NT2/D1 (cell line): ENCODE measurements at regions not wholly inside any gene's neighbourhood (a gene's known extent, or its start where the extent isn't known, plus 50 kb on each side); places are given as distances from the start of the nearest gene placed in this dataset.

ENCODE experiments used
- DNase-seq: peaks from one replicate; pipeline ENCODE4 v3.0.0-alpha.2; 2011; ENCODE audit warnings: low read depth, low spot score
- H3K27me3 ChIP-seq: 2 replicates; pipeline ENCODE4 v1.6.0; 2011; ENCODE audit warnings: mild to moderate bottlenecking; ENCODE audit not compliant: insufficient read length, insufficient read depth
- H3K36me3 ChIP-seq: 2 replicates; pipeline ENCODE4 v1.6.1; 2011; ENCODE audit warnings: mild to moderate bottlenecking, low read length, mixed read lengths; ENCODE audit not compliant: insufficient read depth, insufficient read length
- H3K4me1 ChIP-seq: 2 replicates; pipeline ENCODE4 v1.5.1; 2011; ENCODE audit not compliant: insufficient read depth, insufficient read length
- H3K4me3 ChIP-seq: 2 replicates; pipeline ENCODE4 v1.5.1; 2011; ENCODE audit warnings: low read depth; ENCODE audit not compliant: insufficient read length
- H3K9ac ChIP-seq: 2 replicates; pipeline ENCODE4 v1.6.0; 2011; ENCODE audit warnings: low read depth; ENCODE audit not compliant: insufficient read length
- H3K9me3 ChIP-seq: 2 replicates; pipeline ENCODE4 v1.5.1; 2011; ENCODE audit warnings: mild to moderate bottlenecking, low read length; ENCODE audit not compliant: insufficient read depth
- SUZ12 ChIP-seq: IDR thresholded peaks from 2 replicates; pipeline ENCODE4 v1.6.1; 2011; ENCODE audit not compliant: insufficient read length, insufficient read depth; ENCODE audit errors: extremely low read depth
- YY1 ChIP-seq: IDR thresholded peaks from 2 replicates; pipeline ENCODE4 v1.6.1; 2011; ENCODE audit not compliant: insufficient read length, insufficient read depth
- ZNF274 ChIP-seq: IDR thresholded peaks from 2 replicates; pipeline ENCODE4 v1.6.1; 2011; ENCODE audit warnings: mild to moderate bottlenecking, low read depth, low read length

DNA sequence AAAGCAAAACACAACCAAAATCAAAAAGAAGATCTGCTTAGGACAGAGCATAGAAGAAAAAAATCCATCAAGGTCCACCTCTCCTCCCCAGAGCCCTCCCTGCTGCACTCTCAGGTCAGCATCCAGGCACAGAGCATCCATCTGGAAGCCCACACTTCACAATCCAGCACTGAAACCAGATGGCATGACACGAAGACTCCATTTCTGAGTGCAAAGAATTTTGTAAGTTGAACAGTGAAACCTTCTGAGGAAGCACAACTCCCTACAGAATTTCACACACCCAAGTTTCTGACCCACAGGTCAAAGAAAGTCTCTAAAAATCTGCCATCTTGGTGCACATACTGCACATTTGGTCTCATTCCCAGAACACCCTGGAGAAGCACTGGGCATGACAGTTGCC lies 128.8 kb upstream of the STXBP5 start:
- no peak for TF ChIP-seq SUZ12
- Histone ChIP-seq H3K9ac (no peak overlapping the region), H3K36me3 (no peaks in the 10 kb centered on the region), H3K9me3 (no peaks in the 10 kb centered on the region), H3K4me1 (no peaks in the 10 kb centered on the region), H3K27me3 (no peaks in the 10 kb centered on the region), H3K4me3 (no peak overlapping the region)
- DNase-seq = no peak

DNA sequence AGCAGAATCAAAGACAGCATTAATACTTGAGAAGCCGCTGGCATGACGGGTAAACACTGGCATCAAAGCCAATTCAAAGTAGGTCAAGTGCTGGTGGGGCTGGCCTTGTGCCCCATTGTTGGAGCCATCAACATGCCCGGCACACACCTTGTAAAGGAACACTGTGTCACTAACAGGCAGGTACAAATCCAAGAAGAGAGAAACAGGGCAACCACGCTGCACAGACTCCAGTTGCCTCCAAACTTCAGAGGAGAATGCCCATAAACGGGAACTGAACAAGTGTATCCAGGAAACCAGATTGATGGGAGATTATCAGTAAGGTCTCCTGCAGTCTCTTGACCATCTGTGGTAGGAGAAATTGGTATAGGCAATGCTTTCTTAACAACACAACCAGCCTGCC lies 127.0 kb upstream of the STXBP5 start:
- TF ChIP-seq SUZ12 = no peak
- no peak for TF ChIP-seq YY1
- no peak for TF ChIP-seq ZNF274
- Histone ChIP-seq H3K4me1 (no peaks in the 10 kb centered on the region), H3K4me3 (no peak overlapping the region), H3K9me3 (no peaks in the 10 kb centered on the region), H3K27me3 (no peaks in the 10 kb centered on the region), H3K36me3 (no peaks in the 10 kb centered on the region), H3K9ac (no peak overlapping the region)
- no peak for DNase-seq

DNA sequence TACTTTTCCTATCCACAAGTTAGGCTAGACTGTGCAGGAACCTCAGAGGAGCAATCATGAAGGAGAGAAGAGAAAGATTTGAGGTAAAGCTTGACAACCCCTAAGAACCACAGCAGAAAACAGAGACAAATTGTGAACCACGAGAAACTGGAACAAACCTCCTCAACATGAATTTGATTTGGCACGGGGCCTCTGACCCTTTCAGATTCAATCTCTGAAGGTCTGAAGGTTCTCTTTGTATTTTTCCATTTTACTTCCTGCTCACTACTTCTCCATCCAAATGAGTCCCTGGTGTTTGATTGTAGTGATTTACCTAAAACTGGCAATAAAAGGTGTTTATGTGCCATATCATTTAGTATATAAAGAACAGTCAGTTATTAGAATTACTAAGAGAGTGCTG lies 126.1 kb upstream of the STXBP5 start:
- no peak overlapping the region for H3K4me3 ChIP-seq
- no peak overlapping the region for H3K9ac ChIP-seq
- DNase-seq = no peak
- no peaks in the 10 kb centered on the region for H3K4me1 ChIP-seq
- no peaks in the 10 kb centered on the region for H3K9me3 ChIP-seq
- H3K27me3 ChIP-seq = no peaks in the 10 kb centered on the region
- H3K36me3 ChIP-seq = no peaks in the 10 kb centered on the region
- no peak for TF ChIP-seq ZNF274
- no peak for TF ChIP-seq SUZ12
- no peak for TF ChIP-seq YY1

DNA sequence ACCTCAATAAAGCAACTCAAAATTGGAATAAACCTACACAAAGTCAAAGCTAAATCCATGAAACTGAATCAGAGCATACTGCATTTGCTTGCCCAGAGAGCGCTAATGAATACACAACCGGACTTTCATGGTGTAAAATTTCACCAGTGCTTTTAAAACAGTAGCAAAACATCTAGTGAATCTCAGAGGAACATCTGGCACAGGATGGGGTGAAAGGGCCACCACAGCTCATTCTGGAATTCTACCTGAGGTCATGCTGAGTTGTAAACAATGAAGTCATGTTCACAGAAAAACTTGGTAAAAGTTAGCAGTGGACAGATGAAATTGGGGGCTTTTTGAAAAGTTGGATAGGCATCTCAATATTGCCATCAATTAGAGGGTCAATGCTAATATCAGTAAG lies 125.6 kb upstream of the STXBP5 start:
- H3K27me3 ChIP-seq = no peaks in the 10 kb centered on the region
- no peaks in the 10 kb centered on the region for H3K36me3 ChIP-seq
- no peaks in the 10 kb centered on the region for H3K4me1 ChIP-seq
- H3K4me3 ChIP-seq = no peak overlapping the region
- no peaks in the 10 kb centered on the region for H3K9me3 ChIP-seq
- DNase-seq = no peak
- H3K9ac ChIP-seq = no peak overlapping the region
- TF ChIP-seq ZNF274 = no peak
- no peak for TF ChIP-seq SUZ12
- no peak for TF ChIP-seq YY1

DNA sequence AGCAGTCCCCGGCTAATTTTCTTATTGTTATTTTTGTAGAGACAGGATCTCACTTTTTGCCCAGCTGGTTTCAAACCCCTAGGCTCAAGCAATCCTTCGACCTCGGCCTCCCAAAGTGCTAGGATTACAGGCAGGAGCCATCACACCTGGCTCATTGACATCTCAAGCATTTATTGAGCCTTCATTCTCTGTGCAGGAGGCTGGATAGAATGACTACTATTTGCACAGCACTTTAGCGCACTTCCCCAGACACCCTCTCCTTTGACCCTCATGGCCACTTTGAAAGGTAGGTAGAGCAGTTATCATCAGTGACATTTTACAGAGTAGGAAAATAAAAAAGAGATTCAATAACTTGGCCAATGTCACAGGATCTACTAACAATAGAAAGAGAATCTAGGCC lies 124.0 kb upstream of the STXBP5 start:
- Histone ChIP-seq H3K4me1 (no peaks in the 10 kb centered on the region), H3K27me3 (no peaks in the 10 kb centered on the region), H3K9ac (no peak overlapping the region), H3K9me3 (no peaks in the 10 kb centered on the region), H3K36me3 (no peaks in the 10 kb centered on the region), H3K4me3 (no peak overlapping the region)
- DNase-seq = no peak
- TF ChIP-seq ZNF274 (no peak), SUZ12 (no peak), YY1 (no peak)

DNA sequence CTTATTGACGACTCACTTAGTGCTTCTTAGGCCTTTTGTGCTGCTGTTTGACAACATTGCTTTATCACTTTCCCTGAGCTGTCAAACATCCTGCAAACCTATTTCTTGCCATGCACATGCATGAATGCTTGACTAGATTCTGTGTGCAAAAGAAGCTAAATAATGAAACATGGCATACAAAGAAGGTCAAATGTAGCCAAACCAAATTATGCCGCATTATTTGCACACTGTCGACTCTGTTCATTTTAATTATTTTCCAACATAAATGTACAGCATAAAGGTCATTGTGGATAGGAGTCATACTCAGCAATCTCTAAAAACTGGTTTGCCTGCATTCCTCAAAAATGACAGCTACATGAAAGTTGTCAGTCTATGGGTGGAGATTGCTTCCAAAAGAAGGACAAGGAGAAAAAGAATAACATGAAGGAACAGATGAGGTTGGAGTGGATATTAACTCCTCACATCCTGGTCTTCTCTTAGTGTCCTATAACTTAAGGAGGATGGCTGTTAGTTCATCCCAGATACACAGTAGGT lies 123.1 kb upstream of the STXBP5 start:
- Histone ChIP-seq H3K9me3 (no peaks in the 10 kb centered on the region), H3K9ac (no peak overlapping the region), H3K27me3 (no peaks in the 10 kb centered on the region), H3K36me3 (no peaks in the 10 kb centered on the region), H3K4me3 (no peak overlapping the region), H3K4me1 (no peaks in the 10 kb centered on the region)
- TF ChIP-seq ZNF274 (no peak), YY1 (no peak), SUZ12 (no peak)
- no peak for DNase-seq

DNA sequence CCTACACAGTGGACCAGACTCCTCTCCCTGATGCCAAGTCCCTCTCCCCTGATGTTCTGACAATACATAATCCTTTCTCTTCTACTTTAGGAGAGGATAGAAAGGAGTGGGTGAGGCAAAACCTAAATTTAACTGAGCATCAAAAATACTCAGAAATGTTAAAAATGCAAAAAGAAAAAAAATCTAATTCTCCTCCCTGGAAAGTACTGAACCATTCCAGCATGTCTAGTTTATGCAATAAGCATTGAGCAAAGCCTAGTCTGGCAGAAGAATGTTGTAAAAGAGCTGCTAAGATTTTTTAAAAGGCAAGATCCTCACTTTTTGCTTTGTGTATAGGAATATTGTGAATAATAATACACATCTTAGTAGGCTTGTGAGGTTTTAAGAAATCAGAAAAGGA lies 116.6 kb upstream of the STXBP5 start:
- Histone ChIP-seq H3K4me1 (no peaks in the 10 kb centered on the region), H3K36me3 (no peaks in the 10 kb centered on the region), H3K27me3 (no peaks in the 10 kb centered on the region), H3K9ac (no peak overlapping the region), H3K4me3 (no peak overlapping the region), H3K9me3 (no peaks in the 10 kb centered on the region)
- no peak for TF ChIP-seq SUZ12
- TF ChIP-seq ZNF274 = no peak
- TF ChIP-seq YY1 = no peak
- no peak for DNase-seq

DNA sequence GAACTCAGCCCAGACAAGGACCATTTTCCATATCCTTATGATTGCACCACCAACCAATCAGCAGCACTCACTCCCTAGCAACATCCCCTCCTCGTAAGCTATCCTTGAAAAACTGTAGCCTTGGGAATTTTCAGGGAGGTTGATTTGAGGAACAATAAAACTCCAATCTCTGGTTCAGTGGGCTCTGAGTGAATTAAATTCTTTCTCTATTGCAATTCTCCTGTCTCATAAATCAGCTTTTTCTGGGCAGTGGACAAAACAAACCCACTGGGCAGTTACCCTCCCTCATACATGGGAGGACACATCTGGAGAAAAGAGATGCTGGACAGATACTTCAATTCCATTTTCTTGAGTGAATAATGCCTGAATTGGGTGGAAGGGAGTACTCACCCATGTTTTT lies 115.4 kb upstream of the STXBP5 start:
- TF ChIP-seq SUZ12 = no peak
- TF ChIP-seq YY1 = no peak
- TF ChIP-seq ZNF274 = no peak
- Histone ChIP-seq H3K27me3 (no peaks in the 10 kb centered on the region), H3K9me3 (no peaks in the 10 kb centered on the region), H3K4me3 (no peak overlapping the region), H3K4me1 (no peaks in the 10 kb centered on the region), H3K9ac (no peak overlapping the region), H3K36me3 (no peaks in the 10 kb centered on the region)
- DNase-seq = no peak
